ENCODE measurements at regions not wholly inside any gene's neighbourhood (a gene's known extent, or its start where the extent isn't known, plus 50 kb on each side); places are given as distances from the start of the nearest gene placed in this dataset.

- H3K4me3 Mint-ChIP-seq: no peak overlapping the region
- no peak for ATAC-seq (ENCODE audit: low read depth)
- WGBS (ENCODE audit: insufficient coverage): 100% methylated on average over 2 of the region's 2 CpGs
- no peaks in the 10 kb centered on the region for H4K20me1 ChIP-seq (ENCODE audit: control insufficient read depth, insufficient read depth, low read length, poor library complexity, severe bottlenecking)
- H3K9ac ChIP-seq (ENCODE audit: low read length): no peak overlapping the region
- intact Hi-C loops (cut with micrococcal nuclease): no loop called here
- no peak for DNase-seq
- no peaks in the 10 kb centered on the region for H3K27me3 Mint-ChIP-seq
- H3K4me3 ChIP-seq (ENCODE audit: control extremely low read depth in 1 of 5, extremely low read depth in 1 of 5, insufficient read depth in 1 of 5, low read depth in 2 of 5, low read length in 4 of 5): no peak overlapping the region
- ChIA-PET CTCF (no interaction called here), POLR2A (no interaction called here)
- no peaks in the 10 kb centered on the region for H3K79me2 ChIP-seq (ENCODE audit: control insufficient read depth, insufficient read depth, low read length)
- H3K9me3 ChIP-seq (ENCODE audit: control extremely low read depth in 1 of 3, control insufficient read depth in 2 of 3, insufficient read depth in 1 of 3, low read length in 2 of 3): no peaks in the 10 kb centered on the region
- no peak overlapping the region for H3K4me2 ChIP-seq (replicated peaks; ENCODE audit: low read depth, low read length, poor library complexity, severe bottlenecking)
- no peaks in the 10 kb centered on the region for H3K4me1 ChIP-seq (ENCODE audit: control insufficient read depth in 2 of 2, insufficient read depth in 2 of 2, low read length in 2 of 2)
- no peak overlapping the region for H2AFZ ChIP-seq (ENCODE audit: insufficient read depth, low read depth, low read length, poor library complexity, severe bottlenecking)
- TF ChIP-seq CTCF (IDR thresholded peaks at IDR 0.05) (no peak), EZH2 (IDR thresholded peaks at IDR 0.05; ENCODE audit: borderline replicate concordance, insufficient read depth, low read depth, low read length, poor library complexity, severe bottlenecking) (no peak)
- no peaks in the 10 kb centered on the region for H3K36me3 ChIP-seq (replicated peaks in 1 of 2; ENCODE audit: control extremely low read depth in 1 of 2, control insufficient read depth in 1 of 2, extremely low read depth in 1 of 2, insufficient read depth in 2 of 2, low read length in 1 of 2)
- H3K9me3 Mint-ChIP-seq (ENCODE audit: insufficient read depth): no peaks in the 10 kb centered on the region
- no peaks in the 10 kb centered on the region for H3K27me3 ChIP-seq (replicated peaks in 1 of 4; ENCODE audit: control extremely low read depth in 1 of 4, control insufficient read depth in 3 of 4, insufficient read depth in 4 of 4, low read length in 3 of 4)
- no peaks in the 10 kb centered on the region for H3K4me1 Mint-ChIP-seq
- no peak overlapping the region for H3K27ac Mint-ChIP-seq
- no peak overlapping the region for H3K27ac ChIP-seq (ENCODE audit: low read length in 2 of 2)
Measured at GRCh38 chr7:19585761-19586160, 123.1 kb downstream of the POLR1F start.

- ChIA-PET POLR2A (no interaction called here), CTCF (no interaction called here)
Measured at GRCh38 chr7:19575909-19576557, 132.8 kb downstream of the POLR1F start.

More at GRCh38 chr7:19575909-19576557, 132.8 kb downstream of the POLR1F start:
- Histone ChIP-seq H3K4me3 (ENCODE audit: control extremely low read depth in 1 of 5, extremely low read depth in 1 of 5, insufficient read depth in 1 of 5, low read depth in 2 of 5, low read length in 4 of 5) (no peak overlapping the region), H3K27ac (ENCODE audit: low read length in 2 of 2) (no peak overlapping the region), H3K27me3 (replicated peaks in 1 of 4; ENCODE audit: control extremely low read depth in 1 of 4, control insufficient read depth in 3 of 4, insufficient read depth in 4 of 4, low read length in 3 of 4) (no peaks in the 10 kb centered on the region), H3K4me1 (ENCODE audit: control insufficient read depth in 2 of 2, insufficient read depth in 2 of 2, low read length in 2 of 2) (no peaks in the 10 kb centered on the region), H3K79me2 (ENCODE audit: control insufficient read depth, insufficient read depth, low read length) (no peaks in the 10 kb centered on the region), H3K9ac (ENCODE audit: low read length) (no peak overlapping the region), H3K9me3 (ENCODE audit: control extremely low read depth in 1 of 3, control insufficient read depth in 2 of 3, insufficient read depth in 1 of 3, low read length in 2 of 3) (no peaks in the 10 kb centered on the region), H3K36me3 (replicated peaks in 1 of 2; ENCODE audit: control extremely low read depth in 1 of 2, control insufficient read depth in 1 of 2, extremely low read depth in 1 of 2, insufficient read depth in 2 of 2, low read length in 1 of 2) (no peaks in the 10 kb centered on the region), H4K20me1 (ENCODE audit: control insufficient read depth, insufficient read depth, low read length, poor library complexity, severe bottlenecking) (no peaks in the 10 kb centered on the region), H3K4me2 (replicated peaks; ENCODE audit: low read depth, low read length, poor library complexity, severe bottlenecking) (no peak overlapping the region), H2AFZ (ENCODE audit: insufficient read depth, low read depth, low read length, poor library complexity, severe bottlenecking) (no peak overlapping the region)
- Mint-ChIP-seq H3K4me3 (no peak overlapping the region), H3K4me1 (no peaks in the 10 kb centered on the region), H3K27me3 (no peaks in the 10 kb centered on the region), H3K9me3 (ENCODE audit: insufficient read depth) (no peaks in the 10 kb centered on the region), H3K27ac (no peak overlapping the region)
- no peak for ATAC-seq (ENCODE audit: low read depth)
- intact Hi-C loops (cut with micrococcal nuclease): no loop called here
- WGBS (ENCODE audit: insufficient coverage): no CpG with 5 or more reads among the region's 2 CpGs
- DNase-seq: no peak
- no peak for TF ChIP-seq CTCF (IDR thresholded peaks at IDR 0.05)
- TF ChIP-seq EZH2 (IDR thresholded peaks at IDR 0.05; ENCODE audit: borderline replicate concordance, insufficient read depth, low read depth, low read length, poor library complexity, severe bottlenecking): no peak

Data from B cell (primary cell).